Cardiac fibroblast (primary cell): ENCODE measurements at regions not wholly inside any gene's neighbourhood (a gene's known extent, or its start where the extent isn't known, plus 50 kb on each side); places are given as distances from the start of the nearest gene placed in this dataset.

ENCODE experiments used
- DNase-seq, 2 donors: peaks; one replicate each; pipeline versions ENCODE4 v3.0.0 to v3.0.0-alpha.2; 2010; ENCODE audit warnings: low read depth in 2 of 2
- H3K4me3 ChIP-seq, 2 donors: replicated peaks in 1 of 2; 1 replicate in 1 of 2; 2 replicates in 1 of 2; pipeline ENCODE4 v1.5.1; 2011; ENCODE audit warnings: low read depth in 2 of 2, low read length in 2 of 2, mild to moderate bottlenecking in 2 of 2, moderate library complexity in 1 of 2
- CTCF ChIP-seq: IDR thresholded peaks from one replicate; pipeline ENCODE4 v1.5.1; 2011; ENCODE audit warnings: low read depth, mild to moderate bottlenecking, low read length, inconsistent platforms

- no peak overlapping the region for H3K4me3 ChIP-seq
- TF ChIP-seq CTCF, result no peak
- DNase-seq, result no peak
Observed at GRCh38 chr2:164023896-164024295, 288.1 kb upstream of the FIGN start.

GRCh38 chr2:164015328-164016123 is 279.7 kb upstream of the FIGN start:
- no peak overlapping the region for H3K4me3 ChIP-seq
- TF ChIP-seq CTCF, result no peak
- DNase-seq, result peak in 1 of 2 donors; percentile 15

GRCh38 chr2:164014791-164015190 is 279.0 kb upstream of the FIGN start:
- TF ChIP-seq CTCF, result no peak
- DNase-seq, result no peak
- no peak overlapping the region for H3K4me3 ChIP-seq

- no peak overlapping the region for H3K4me3 ChIP-seq
- TF ChIP-seq CTCF, result no peak
- peak; percentile 17 to 21 for DNase-seq
Observed at GRCh38 chr2:164014068-164014731, 278.4 kb upstream of the FIGN start.

GRCh38 chr2:164012581-164012980 is 276.8 kb upstream of the FIGN start:
- H3K4me3 ChIP-seq, result no peak overlapping the region
- no peak for DNase-seq
- TF ChIP-seq CTCF, result no peak

GRCh38 chr2:164009756-164010337 is 274.0 kb upstream of the FIGN start:
- no peak for TF ChIP-seq CTCF
- H3K4me3 ChIP-seq, result no peak overlapping the region
- no peak for DNase-seq
